Suppressor macrophage treated with lipopolysaccharide for 4 hours (primary cell): ENCODE measurements at regions not wholly inside any gene's neighbourhood (a gene's known extent, or its start where the extent isn't known, plus 50 kb on each side); places are given as distances from the start of the nearest gene placed in this dataset.

Source experiments
- DNase-seq: peaks from one replicate; pipeline ENCODE4 v3.0.0-alpha.2; 2020

DNA sequence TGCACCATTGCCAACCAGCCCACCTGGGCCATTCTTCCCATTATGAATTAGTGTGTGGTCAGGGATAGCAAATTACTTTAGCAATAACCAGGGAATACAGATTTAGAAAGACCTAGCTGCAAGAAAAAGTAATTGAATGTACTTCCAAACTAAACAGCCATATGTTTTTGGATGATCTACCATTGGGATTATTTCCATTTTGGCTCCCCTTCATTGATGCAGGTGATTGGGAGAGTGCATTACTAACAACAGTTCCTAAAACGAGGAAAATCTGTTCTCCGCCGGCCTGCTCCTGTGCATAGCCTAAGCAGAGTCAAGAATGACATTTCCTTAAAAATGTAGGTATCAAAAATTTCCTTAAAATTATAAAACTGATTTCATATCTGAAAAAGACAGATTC, 58.5 kb downstream of the MAIP1 start:
- no peak for DNase-seq

DNA sequence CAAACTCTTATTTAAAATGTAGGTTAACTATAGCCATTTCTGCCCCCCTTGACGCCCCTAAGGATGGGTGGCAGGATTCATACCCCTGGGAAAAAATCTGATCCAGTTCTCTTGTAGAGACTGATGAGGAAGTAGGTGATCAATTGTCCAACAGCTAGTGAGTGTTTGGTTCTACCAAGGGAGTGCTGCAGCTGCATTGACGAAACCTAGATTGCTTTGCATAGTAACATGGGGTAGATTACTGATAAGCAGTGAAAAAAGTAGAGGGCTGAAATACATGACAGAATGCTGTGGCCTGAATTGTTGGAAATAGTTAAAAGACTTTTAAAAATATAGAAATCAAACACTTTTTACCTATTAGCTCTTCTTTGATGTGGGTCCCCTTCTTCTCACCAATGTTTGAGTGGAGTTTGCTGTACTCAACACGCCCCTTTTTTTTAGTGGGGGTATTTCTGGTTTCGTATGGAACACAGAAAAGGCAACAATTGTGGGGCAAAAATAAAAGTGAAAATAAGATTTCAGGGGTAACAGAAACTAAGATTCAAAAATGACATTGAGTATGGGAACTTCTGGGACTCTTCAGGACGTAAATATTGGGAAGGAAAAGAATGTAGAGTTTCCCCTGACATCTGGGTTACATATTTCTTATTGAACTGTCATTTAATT, 66.2 kb downstream of the MAIP1 start:
- no peak for DNase-seq

DNA sequence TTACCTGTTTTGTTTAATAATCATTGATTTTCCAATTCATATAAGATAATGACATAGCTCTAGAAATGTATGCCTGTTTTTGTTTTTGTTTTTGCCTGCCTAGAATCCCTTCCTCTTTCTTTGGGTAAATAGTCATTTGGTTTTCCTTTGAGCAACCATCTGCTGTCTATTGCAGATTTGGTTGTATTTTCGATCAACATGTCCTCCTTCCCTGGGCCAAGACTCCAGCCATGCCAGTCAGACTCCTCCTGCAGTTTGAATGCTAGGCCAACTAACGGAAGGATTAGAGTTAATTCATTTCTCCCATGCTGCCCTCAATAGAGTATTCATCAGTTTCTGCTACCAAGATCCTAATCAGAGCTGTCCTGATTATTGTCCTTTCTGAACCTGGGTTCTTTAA, 67.1 kb downstream of the MAIP1 start:
- no peak for DNase-seq

DNA sequence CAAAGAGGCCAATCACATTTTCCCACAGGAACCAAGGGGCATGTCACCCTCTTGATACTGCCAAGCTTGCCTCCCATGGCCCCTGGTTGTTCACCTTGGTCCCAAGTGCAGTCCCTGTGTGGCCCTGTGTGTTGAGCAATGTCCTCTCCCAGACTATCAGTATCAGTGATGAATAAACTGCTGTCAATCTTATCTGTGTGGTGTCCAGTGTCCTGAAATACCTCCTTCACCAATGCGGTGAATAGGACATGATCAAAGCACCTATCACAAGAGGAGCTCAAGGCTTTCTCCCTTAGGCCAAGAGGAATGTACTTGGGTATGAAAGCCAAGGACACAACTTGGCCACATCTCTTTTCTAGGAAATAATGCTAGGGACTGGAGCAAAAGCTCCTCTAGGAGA, 68.2 kb downstream of the MAIP1 start:
- no peak for DNase-seq

DNA sequence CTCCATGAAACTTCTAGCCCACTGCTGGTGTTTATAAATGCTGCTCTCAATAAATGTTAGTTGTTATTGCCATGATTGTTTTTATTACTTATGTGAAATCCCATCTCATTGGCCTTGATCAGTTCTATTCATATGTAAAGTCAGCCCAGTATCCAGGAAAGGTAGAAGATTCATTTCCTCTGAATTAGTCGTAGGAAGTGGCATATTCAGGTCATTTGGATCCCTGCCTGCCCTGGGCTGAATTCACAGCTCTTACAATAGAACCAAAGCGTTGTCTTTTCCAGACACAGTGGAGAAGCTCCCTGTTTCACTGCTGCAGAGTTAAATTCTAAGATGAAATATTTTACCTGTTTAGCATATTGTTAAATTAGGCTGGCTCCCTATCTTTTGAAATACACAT, 70.3 kb downstream of the MAIP1 start:
- DNase-seq: no peak

DNA sequence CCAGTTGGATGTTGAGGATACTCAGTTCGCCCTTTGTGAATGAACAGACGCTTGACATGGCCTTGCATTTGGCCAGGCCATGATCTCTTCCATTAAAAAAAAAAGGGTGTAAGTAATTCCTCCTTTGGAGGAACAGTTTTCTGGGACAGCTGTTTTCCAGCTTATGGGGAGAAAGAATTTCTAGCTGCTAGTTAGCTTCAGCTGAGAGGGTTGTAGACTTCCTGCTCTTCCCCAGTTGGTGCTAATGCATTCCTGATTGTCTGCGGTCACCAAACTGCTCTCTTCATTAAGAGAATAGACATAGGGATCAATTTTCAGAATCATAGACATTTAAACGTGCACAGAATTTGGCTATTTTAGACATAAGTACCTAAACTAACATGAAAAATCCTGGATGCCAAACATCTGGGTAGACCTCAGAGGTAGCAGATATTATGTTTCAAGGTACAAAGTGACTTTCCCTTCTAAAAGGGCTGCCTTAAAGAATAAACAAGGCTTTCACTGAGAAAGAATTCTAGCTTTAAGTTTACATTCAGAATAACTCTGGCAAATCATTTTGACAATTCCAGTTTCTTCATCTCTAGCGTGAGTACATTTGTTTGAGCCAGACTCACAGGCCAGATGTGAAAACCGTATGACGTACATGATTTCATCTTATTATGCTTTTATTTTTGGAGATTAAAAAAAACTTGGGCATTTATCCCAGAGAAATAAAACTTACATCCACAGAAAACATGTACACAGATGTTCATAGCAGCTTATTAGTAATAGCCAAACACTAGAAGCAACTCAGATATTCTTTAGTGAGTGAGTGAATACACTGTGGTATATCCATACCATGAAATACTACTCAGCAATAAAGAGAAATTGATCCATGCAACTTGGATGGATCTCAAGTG, 71.2 kb downstream of the MAIP1 start:
- DNase-seq: no peak

DNA sequence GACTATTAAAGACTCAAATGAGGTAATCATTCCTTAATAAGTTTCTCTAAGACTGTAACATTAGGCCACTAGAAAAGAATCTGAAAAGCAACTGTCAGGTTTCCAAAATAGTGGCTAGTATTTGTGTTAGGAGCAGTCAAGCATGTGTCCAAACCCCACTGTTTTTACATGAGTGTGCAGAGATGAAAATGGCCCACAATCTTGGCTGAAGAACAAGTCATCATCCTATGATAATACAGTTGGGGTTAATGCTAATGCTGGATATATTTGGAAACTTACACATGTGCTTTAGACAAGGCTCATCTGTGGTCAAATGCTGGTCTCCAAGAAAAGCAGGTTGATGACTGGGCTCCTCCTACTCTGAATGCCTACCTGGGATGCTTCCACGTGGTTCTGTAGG, 73.6 kb downstream of the MAIP1 start:
- DNase-seq: no peak

DNA sequence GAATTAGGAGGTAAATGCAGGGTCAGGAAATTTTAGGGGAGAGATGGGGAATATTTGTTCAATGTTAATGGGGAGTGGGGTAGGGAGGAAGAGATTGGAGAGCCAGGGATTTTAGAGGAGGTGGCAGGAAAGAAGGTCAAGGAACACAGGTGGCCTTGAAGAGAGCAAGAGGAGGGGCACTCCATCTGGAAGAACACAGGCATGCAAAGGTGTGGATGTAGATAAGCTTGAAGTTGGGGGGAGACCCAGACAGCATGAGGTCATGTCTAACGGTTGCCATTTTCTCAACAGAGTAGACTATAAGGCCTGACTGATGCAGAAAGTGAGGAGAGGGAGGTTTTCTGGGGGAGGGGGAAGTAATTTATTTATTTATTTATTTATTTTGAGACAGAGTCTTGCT, 77.5 kb downstream of the MAIP1 start:
- DNase-seq: no peak

DNA sequence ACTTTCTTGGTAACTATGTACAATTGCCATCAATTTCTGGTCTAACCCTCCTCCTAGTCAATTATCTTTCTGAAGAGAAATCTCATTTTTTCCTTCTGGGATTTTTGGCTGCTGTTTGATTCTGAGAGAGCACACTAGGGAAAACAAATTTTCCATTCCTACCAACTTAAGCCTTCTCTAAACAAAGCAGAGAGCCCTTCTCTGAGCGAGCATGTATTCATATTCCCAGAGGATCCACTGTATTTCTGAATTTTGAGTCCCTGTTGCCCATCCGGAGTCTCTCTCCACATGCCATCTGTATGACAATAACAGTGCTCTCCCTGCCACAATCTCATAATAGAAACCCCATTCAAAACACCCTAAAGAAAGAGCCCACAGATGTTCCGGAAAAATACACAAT, 78.5 kb downstream of the MAIP1 start:
- no peak for DNase-seq

DNA sequence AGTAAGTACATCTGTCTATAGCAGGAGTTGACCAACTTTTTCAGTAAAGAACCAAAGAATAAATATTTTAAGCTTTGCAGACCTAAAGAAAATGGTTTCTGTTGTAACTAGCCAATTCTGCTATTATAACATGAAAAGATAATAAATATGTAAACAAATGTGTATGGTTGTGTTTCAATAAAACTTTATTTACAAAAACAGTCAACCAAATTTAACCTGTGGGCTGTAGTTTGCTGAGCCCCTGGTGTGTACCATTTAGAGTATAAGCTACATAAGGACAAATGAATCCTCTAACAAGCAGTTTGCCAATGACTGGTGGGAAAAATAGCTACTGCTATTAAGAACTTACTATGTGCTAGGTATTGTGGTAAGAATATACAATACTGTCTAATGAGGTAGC, 79.4 kb downstream of the MAIP1 start:
- DNase-seq: no peak

DNA sequence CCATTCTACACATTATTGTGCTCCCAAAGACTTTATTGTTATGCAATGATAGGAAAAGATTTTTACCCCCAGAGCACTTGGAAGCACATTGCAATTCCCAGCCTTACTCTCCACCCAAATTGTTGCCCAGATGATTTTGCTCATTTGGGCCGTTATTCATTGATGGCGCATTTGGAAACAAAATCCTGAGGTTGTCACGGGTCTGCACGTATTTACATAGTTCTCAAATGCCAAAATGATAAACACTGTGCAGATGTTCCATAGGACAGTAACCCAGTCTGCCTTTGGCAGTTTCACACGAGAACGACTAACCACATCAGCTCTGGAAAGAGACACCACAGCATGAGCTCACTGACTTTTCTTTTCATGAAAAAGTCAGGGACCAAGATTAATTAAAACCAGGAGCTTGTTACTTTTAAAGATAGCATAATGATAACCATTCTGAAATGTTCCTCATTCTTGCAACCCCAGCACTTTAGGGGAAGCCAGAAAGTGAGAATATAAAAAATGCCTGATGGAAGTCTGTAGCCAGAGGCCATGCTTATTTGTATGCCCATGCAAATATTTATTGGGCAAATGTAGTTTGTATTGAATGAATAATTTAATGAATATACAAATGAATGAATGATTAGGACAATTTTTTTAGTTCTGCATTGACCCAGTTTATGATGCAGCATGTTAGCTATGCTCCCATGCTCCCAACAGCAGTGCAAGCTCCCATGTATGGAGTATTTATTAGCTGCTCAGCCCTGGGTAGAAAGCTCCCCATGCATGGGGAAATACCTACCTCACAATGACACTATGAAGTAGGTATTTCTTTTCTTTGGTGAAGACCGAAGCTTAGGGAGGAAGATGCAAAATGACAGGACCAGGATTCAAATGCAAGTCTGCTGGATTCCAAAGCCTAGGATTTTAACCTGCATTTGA, 84.6 kb downstream of the MAIP1 start:
- DNase-seq: no peak

DNA sequence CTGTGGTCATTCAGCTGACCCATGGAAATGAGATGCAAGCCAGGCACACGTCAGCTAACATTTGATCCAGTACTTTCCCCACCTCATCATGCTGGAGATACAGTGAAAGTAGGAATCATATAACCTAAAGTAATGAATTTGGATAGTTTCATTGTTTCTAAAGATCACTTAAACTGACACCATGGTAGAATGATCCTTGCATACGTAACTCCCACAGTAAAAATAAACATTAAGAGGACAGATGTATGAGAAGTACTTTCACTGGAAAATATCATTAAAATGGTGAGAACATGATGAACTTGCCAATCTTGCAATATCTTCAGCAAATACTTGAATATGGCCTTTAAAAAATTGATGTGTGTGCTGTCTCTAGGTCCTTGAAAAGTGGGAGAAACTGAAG, 85.4 kb downstream of the MAIP1 start:
- DNase-seq: no peak

DNA sequence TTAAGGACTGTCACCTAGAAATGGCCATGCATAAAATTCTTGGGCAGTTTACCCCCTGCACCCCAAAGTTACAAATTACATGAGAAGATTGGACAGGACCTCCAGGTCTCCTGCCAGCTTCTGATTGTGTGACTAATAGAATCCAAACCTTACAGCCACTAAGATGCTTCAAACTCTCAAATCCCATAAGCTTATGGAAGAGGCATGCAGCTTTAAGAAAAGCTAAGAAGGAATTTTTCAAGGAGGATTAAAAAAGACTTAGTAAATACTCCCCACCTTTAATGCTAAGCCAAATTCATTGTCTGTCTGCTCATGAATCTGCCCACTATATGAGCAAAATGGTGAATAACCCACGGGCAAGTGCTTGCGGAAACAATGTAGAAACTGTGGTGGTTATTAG, 86.3 kb downstream of the MAIP1 start:
- DNase-seq: no peak

DNA sequence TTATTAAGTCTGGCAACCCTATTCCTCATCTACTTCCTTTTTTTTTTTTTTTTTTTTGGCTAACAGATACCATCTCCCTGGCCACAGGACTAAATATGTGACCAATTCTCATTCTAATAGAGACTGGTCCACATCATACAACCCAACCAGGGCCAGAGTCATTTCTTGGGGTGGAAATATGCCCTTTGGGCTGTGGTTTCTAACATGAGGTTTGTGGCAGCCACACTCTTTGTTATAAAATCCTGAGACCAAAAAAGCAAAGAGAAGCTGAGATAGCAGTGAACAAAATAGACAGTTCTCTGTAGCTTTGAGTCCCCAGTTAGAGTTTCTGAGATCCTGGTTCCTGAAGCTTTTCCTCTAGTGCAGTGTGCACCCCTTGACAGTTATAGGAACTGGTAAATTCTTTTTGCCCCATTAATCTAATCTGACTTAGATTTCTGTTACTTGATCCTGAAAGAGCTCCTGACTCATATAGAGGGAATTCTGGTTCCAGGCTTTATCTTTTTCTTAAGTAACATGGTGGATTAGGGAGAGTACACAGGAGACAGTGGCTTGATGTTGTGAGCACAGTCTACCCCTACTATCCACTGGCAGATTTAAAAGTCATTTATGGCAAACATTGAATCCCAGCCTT, 86.8 kb downstream of the MAIP1 start:
- no peak for DNase-seq

DNA sequence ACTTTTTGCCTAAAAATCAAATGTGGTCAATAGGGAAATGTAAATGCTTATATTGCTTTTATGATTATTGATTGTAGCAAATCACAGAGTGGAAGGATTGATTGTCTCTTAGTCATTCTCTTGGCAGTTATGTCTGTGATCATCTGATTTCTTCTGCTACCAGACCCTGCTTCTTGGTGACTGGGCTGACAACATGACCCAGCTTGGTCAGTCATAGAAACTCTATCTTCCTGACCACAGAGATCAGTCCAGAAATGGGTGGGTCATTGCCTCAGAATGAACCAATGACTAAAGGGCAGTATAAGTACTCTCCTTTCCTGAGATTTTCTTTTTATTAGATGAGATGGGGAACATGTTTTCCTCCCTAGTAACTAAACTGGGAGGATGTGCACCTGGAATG, 87.6 kb downstream of the MAIP1 start:
- DNase-seq: peak; percentile 6

DNA sequence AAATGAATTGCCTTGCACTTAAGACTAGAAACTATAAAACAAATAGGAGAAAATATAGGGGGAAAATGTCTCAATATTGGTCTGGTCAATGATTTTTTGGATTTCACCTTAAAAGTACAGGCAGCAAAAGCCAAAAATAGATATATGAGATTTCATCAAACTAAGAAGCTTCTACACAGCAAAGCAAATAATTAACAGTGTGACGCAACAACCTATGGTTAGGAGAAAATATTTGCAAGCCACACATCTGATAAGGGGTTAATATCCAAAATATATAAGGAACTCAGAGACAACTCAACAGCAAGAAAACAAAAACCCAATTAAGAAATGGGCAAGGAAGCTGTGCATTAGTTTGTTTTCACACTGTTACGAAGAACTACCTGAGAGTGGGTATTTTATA, 89.1 kb downstream of the MAIP1 start:
- no peak for DNase-seq

DNA sequence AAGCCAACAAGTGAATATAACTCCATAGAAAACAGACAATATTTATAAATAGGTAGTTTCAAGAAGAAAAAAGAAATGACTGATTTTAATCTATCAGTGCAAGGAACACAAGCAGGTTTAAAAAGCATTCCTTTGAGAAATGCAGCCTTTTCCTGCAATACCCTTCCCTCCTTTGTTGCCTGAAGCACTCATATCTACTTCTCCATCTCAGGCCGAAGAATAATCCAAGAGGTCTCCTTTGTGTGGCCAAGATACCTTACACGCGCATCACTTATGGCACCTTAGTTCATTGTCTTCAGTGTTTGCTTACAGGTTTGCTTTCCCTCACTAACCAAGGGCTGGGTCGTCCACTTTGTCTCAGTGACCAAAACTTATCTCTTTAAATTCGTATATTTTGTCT, 93.0 kb downstream of the MAIP1 start:
- no peak for DNase-seq

DNA sequence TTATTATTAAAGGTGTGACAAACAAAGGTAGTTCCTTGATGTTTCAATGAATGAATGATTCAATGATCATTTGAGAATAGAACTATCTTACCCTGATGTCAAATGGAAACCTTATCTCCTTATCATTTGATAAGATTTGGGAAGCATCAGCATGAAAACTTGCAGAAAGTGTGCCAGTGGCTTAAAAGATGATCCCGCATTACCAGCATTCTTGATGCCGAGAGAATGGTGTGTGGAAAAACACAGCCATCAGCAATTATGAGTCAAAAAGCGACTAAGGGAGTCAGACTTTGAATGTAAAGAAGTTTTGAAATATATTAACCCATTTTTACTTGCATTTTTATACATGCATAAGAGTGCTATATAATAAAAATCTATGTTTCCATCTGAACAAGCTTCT, 93.7 kb downstream of the MAIP1 start:
- DNase-seq: no peak

DNA sequence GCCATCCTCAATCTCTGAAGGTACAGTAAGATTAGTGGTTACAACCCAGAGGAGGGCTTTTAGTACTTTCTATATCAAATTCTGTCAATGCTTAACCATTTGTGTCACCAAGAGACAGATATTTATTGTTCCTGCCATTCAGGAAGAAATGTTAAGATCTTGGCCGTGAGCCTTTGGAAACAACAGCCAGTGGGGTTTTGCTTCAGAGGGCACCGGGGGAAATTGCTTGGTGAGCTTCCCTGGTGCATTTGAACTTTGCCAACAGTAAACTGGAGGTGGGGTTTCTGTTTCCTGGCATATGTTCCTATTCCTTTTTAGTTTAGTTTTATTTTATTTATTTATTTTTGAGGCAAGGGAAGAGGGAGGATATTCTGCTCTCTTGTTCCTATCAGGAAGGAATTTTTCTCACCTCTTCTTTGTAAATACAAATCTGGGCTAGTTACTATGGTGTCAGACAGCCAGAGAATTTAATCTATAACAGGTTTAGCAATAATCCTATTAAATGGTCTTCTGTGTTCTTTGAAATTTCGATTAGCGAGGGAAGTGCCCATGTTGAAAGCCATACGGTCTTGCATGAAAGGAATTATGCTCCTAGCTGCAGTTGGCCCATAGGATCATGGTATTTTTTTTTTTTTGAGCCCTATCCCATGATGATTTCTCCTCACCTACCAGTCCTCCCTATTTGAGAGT, 95.7 kb downstream of the MAIP1 start:
- no peak for DNase-seq

DNA sequence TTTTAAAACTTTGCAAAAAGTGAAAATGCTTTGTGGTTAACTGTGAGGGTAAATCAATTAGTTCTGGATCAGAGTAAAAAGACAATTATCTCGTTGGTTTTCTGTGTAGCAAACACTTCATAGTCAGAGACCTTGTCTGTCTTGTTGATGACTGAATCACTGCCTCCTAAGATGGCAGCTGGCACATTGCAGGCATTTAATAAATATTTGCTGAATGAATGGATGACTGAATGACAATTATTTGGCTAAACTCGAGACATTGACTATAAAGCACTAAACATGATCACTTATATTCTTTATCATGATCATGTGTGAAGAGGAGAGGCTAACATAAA, 96.2 kb downstream of the MAIP1 start:
- no peak for DNase-seq

DNA sequence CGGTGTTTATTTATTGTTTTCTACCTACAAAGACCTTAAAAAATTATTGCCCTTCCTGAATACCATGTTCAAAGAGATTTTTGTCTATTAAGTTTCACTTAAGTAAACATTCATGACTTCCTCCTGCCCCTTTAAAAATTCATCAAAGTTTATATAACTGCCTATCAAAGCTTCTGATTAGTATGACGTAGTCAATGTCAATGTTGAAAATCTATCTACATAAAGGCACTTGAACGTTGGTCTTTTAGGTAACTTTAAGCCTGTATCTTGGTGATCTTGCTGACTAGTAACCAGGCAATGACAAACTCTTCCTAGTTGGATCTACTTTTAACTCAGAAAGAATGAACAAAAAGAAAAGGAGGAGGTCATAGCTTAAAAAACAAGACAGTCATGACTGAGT, 97.2 kb downstream of the MAIP1 start:
- DNase-seq: no peak

DNA sequence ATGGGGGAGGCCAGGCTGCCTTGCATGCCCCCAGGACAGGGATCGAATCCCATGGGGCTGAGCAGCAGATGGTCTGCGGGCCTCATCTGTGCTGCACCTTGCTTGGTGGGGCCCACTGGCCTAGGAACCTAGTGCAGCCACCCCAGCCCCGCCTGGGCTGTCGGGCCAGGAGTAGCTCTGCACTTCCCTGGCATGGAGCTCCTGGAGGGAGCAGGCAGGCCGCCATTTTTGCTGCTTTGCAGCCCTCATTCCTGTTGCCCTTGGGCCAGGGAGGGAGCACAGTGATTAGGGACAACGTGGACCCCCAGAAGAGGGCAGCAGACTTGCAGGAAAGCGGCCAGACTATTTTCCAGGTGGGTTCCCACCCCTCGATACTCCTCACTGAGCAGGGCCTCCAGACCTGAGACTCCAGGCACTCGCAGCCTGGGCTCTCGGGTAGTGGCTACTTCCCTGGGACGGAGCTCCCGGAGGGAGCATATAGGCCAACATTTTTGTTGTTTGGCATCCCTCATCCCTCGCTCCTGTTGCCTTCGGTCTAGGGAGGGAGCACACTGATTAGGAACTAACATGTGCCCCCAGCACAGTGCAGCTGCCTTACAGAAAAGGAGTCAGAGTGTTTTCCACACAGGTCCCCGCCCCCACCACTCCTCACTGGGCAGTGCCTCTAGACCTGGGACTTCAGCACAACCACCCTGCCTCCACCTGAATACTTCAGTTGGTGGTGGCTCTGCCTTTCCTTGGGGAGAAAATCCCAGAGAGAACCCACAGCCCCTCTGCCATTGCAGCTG, 99.5 kb downstream of the MAIP1 start:
- no peak for DNase-seq
